ENCODE measurements at regions not wholly inside any gene's neighbourhood (a gene's known extent, or its start where the extent isn't known, plus 50 kb on each side); places are given as distances from the start of the nearest gene placed in this dataset.

DNA sequence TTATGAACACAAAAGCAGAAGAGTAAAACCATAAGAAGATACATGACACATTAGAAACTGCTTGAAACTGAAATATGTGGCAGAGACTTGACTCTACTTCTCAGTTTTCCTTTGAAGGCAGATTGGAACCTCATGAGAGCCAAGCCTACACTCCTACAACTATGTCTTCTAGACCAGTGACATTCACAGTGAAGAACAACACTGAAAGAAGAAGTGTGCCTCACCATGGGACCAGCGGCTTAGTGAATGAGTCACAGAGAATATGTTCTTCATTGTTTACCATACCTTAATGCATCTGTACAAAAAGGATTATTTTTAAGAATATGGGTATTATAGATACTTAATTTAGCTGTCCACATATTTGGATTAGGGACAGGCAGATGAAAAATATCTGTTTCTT lies 248.3 kb downstream of the CDC14C start:
- no peak for ATAC-seq (ENCODE audit: low FRiP score)
- DNase-seq (ENCODE audit: low spot score): no peak
- no peak for TF ChIP-seq CTCF (IDR thresholded peaks at IDR 0.05)

- ATAC-seq (ENCODE audit: low FRiP score) (no peak), DNase-seq (ENCODE audit: low spot score) (no peak)
- TF ChIP-seq CTCF (IDR thresholded peaks at IDR 0.05): no peak
These were observed 250.0 kb downstream of the CDC14C start for GRCh38 chr7:49174396-49174795.

- ATAC-seq (ENCODE audit: low FRiP score) (no peak), DNase-seq (ENCODE audit: low spot score) (no peak)
- no peak for TF ChIP-seq CTCF (IDR thresholded peaks at IDR 0.05)
These were observed 263.4 kb downstream of the CDC14C start for GRCh38 chr7:49187543-49188268.

DNA sequence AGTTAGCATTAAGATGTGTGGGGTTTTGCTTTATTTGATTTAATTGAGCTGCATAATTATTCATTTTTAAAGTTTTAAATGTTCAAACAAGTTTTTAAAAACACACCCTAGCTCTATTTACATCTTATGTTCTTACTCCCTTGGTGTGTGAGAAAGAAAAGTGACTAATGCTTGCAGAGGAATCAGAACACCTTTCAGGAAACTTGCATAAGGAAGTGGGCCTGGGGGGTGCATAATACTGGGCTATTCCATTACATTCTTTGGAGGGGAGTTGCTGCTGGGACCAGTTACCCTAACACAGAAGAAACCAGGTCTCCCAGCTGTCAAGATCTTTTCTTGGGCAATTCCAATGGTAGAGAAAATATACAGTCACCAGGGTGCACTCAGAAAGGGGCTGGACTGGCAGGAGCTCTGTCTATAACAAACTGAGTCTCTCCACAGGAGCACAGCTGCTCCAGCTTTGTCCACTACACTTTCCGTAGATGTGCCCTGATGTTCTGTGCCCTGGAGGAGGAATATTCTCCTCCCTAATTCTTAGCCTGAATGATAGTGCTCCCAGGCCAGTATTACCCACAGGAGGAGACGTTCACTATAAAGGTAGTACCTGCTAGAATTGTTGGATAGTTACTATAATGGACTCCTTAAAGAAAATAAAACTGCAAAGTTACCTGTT lies 304.2 kb downstream of the CDC14C start:
- no peak for TF ChIP-seq CTCF (IDR thresholded peaks at IDR 0.05)
- DNase-seq (ENCODE audit: low spot score) (no peak), ATAC-seq (ENCODE audit: low FRiP score) (no peak)

DNA sequence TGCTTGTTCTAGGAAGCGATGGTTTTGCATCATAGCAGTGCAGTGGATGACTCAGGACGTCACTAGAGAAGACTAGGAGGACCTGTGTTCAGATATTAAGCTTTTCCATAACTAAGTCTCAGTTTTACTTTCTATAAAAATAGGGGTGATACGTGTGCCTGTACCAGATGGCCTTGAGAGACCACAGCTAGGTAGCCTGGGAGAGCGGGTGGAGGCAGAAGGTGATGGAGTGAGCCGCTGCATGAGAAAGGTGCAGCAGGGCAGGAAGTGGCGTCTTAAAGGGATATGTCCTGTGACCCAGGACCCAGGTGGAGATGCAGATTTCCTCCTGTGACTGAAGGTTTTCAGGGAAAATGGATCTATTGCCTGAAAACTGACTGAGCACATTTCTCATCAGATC lies 304.9 kb downstream of the CDC14C start:
- no peak for ATAC-seq (ENCODE audit: low FRiP score)
- TF ChIP-seq CTCF (IDR thresholded peaks at IDR 0.05): no peak
- no peak for DNase-seq (ENCODE audit: low spot score)

GRCh38 chr7:49243521-49243920 lies 319.2 kb downstream of the CDC14C start:
- DNase-seq (ENCODE audit: low spot score) (no peak), ATAC-seq (ENCODE audit: low FRiP score) (no peak)
- no peak for TF ChIP-seq CTCF (IDR thresholded peaks at IDR 0.05)

GRCh38 chr7:49244543-49244942 lies 320.2 kb downstream of the CDC14C start:
- TF ChIP-seq CTCF (IDR thresholded peaks at IDR 0.05): no peak
- ATAC-seq (ENCODE audit: low FRiP score) (no peak), DNase-seq (ENCODE audit: low spot score) (no peak)

Data from omental fat pad (tissue), 3 donors.